SU-DHL-6 (cell line): ENCODE measurements at regions not wholly inside any gene's neighbourhood (a gene's known extent, or its start where the extent isn't known, plus 50 kb on each side); places are given as distances from the start of the nearest gene placed in this dataset.

ENCODE experiments used
- H2AFZ ChIP-seq: fragments of 200-600 bp; sonication (generic); 2 replicates; pipeline ENCODE4 v1.6.1; 2014; ENCODE audit warnings: low read depth, mild to moderate bottlenecking, moderate library complexity, mixed read lengths, antibody characterized with exemption, low read length; ENCODE audit not compliant: severe bottlenecking
- H3F3A ChIP-seq: fragments of 200-600 bp; shearing (Covaris generic); 2 replicates; pipeline ENCODE4 v1.6.0; 2016; ENCODE audit warnings: antibody characterized with exemption, mild to moderate bottlenecking; ENCODE audit not compliant: insufficient read depth
- H3K27ac ChIP-seq: fragments of 200-600 bp; sonication (generic); 2 replicates; pipeline ENCODE4 v1.5.1; 2016; ENCODE audit warnings: low read depth, mild to moderate bottlenecking, low read length, moderate library complexity, mixed read lengths
- H3K27me3 ChIP-seq: fragments of 200-600 bp; sonication (generic), shearing (Covaris generic); 2 replicates; pipeline ENCODE4 v1.6.0; 2014; ENCODE audit warnings: mild to moderate bottlenecking, low read length
- H3K36me3 ChIP-seq: fragments of 200-600 bp; sonication (generic); 2 replicates; pipeline ENCODE4 v1.6.1; 2014; ENCODE audit warnings: mild to moderate bottlenecking, low read length, mixed read lengths
- H3K4me2 ChIP-seq: fragments of 300-600, 200-600 bp; shearing (Covaris generic), sonication (generic); 2 replicates; pipeline ENCODE4 v1.6.0; 2014; ENCODE audit warnings: low read length, low read depth, mild to moderate bottlenecking; ENCODE audit not compliant: poor library complexity, severe bottlenecking
- H3K4me3 ChIP-seq: fragments of 200-600 bp; sonication (generic); 2 replicates; pipeline ENCODE4 v1.5.1; 2014; ENCODE audit warnings: antibody characterized with exemption, low read length, mild to moderate bottlenecking, mixed read lengths; ENCODE audit not compliant: insufficient read depth, poor library complexity, severe bottlenecking
- H3K79me2 ChIP-seq: fragments of 200-600 bp; sonication (generic); 2 replicates; pipeline ENCODE4 v1.6.1; 2014; ENCODE audit warnings: mild to moderate bottlenecking, low read length, moderate library complexity; ENCODE audit not compliant: insufficient read depth
- H3K9ac ChIP-seq: fragments of 200-600 bp; sonication (generic); 2 replicates; pipeline ENCODE4 v1.7.0; 2014; ENCODE audit warnings: mild to moderate bottlenecking, low read length
- H3K9me2 ChIP-seq: fragments of 200-600 bp; sonication (generic); replicated peaks from 2 replicates; pipeline ENCODE4 v1.6.1; 2014; ENCODE audit warnings: low read length; ENCODE audit not compliant: insufficient read depth
- H3K9me3 ChIP-seq: fragments of 200-600 bp; sonication (generic); 2 replicates; pipeline ENCODE4 v1.6.1; 2014; ENCODE audit warnings: low read length, mixed read lengths; ENCODE audit not compliant: insufficient read depth
- H4K20me1 ChIP-seq: fragments of 200-600 bp; sonication (generic); 2 replicates; pipeline ENCODE4 v1.6.1; 2014; ENCODE audit warnings: low read depth, mild to moderate bottlenecking, antibody characterized with exemption, low read length, moderate library complexity, mixed read lengths
- EZH2phosphoT487 ChIP-seq: fragments of 200-600 bp; sonication (generic), shearing (Covaris generic); conservative IDR thresholded peaks from 2 replicates; pipeline ENCODE4 v1.6.1; 2018; ENCODE audit warnings: mild to moderate bottlenecking, antibody characterized with exemption, low read length, moderate library complexity, mixed read lengths
- TF ChIP-seq, protein P1 (sequence below): fragments of 200-600 bp; sonication (generic); IDR thresholded peaks from one replicate; pipeline ENCODE4 v1.5.1; 2017; ENCODE audit warnings: antibody characterized with exemption, mild to moderate bottlenecking, low read length, moderate library complexity; ENCODE audit not compliant: insufficient read depth, poor library complexity, severe bottlenecking

DNA sequence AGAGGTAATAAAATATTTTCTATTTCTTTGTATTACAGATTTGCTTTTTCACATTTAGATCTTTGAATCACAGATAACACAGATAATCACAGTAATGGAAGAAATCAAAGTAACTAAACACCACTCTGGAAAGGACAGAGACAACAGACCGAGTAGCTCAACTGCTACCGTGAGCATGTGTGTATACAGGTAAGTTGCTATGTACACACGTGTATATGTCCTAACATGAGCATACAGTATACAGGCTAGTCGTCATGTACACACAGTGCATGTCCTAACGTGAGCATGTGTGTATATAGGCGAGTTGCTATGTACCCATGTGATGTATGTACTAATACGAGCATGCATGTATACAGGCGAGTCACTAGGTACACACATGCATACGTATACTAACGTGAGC lies 379.0 kb downstream of the THBS2 start:
- H3K36me3 ChIP-seq: no peaks in the 10 kb centered on the region
- no peaks in the 10 kb centered on the region for H3K9me3 ChIP-seq
- H3K9ac ChIP-seq: no peak overlapping the region
- no peak overlapping the region for H2AFZ ChIP-seq
- H3K79me2 ChIP-seq: no peaks in the 10 kb centered on the region
- TF ChIP-seq, protein P1, sequence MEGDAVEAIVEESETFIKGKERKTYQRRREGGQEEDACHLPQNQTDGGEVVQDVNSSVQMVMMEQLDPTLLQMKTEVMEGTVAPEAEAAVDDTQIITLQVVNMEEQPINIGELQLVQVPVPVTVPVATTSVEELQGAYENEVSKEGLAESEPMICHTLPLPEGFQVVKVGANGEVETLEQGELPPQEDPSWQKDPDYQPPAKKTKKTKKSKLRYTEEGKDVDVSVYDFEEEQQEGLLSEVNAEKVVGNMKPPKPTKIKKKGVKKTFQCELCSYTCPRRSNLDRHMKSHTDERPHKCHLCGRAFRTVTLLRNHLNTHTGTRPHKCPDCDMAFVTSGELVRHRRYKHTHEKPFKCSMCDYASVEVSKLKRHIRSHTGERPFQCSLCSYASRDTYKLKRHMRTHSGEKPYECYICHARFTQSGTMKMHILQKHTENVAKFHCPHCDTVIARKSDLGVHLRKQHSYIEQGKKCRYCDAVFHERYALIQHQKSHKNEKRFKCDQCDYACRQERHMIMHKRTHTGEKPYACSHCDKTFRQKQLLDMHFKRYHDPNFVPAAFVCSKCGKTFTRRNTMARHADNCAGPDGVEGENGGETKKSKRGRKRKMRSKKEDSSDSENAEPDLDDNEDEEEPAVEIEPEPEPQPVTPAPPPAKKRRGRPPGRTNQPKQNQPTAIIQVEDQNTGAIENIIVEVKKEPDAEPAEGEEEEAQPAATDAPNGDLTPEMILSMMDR: no peak
- no peak for TF ChIP-seq EZH2phosphoT487
- H3K27ac ChIP-seq: no peak overlapping the region
- no peaks in the 10 kb centered on the region for H3K27me3 ChIP-seq
- no peak overlapping the region for H3K4me2 ChIP-seq
- H3K4me3 ChIP-seq: no peak overlapping the region
- H3F3A ChIP-seq: no peaks in the 10 kb centered on the region
- no peaks in the 10 kb centered on the region for H3K9me2 ChIP-seq
- H4K20me1 ChIP-seq: no peaks in the 10 kb centered on the region

DNA sequence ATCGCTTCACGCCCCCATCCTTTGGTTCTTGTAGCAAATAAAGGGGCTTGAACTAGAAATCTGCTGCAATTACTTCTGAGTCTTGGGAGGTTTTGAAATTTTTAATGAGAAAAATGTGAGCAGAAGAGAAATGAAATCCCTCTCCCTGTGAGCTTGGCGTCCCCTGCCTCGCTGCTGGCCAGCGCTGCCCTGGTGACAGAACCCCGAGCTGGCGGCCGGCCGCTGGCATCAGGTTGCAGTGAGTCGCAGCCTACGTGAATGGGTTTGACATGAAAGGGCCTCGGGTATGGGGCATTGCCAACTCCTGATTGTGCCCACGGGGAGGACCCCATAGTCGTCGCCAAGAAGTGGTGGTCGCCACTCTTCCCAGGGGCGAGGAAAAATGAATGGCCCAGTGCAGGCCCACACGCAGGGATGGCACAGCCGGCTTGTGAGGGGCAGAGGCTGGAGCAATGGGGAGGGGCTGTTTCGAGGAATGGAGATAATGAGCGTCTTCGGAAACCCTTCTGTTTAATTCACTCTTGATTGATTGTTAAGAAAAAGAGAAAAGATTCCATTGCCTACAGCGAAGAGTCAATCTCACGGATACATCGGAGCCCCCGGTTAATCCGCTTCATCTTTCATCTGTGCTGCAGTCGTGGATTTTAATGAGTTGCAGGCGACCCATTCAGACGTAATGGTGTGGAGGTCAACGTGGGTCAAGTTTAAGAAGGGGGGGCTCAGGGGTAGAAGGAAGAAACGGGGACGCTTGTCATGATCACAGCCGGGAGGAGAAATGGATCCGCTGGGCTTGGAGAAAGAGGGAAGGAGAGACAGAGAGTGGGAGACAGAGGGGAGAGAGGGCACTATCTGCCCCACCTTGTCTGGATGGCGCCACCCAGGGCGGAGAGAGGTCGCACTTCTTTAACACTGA lies 380.1 kb downstream of the THBS2 start:
- no peaks in the 10 kb centered on the region for H3K9me2 ChIP-seq
- H3K36me3 ChIP-seq: no peaks in the 10 kb centered on the region
- no peak overlapping the region for H3K27ac ChIP-seq
- no peaks in the 10 kb centered on the region for H3K27me3 ChIP-seq
- H3K4me3 ChIP-seq: no peak overlapping the region
- H4K20me1 ChIP-seq: no peaks in the 10 kb centered on the region
- no peak overlapping the region for H3K4me2 ChIP-seq
- no peaks in the 10 kb centered on the region for H3K79me2 ChIP-seq
- no peak for TF ChIP-seq EZH2phosphoT487
- TF ChIP-seq, protein P1: no peak
- H3K9ac ChIP-seq: no peak overlapping the region
- H3K9me3 ChIP-seq: no peaks in the 10 kb centered on the region
- no peak overlapping the region for H2AFZ ChIP-seq
- no peaks in the 10 kb centered on the region for H3F3A ChIP-seq

DNA sequence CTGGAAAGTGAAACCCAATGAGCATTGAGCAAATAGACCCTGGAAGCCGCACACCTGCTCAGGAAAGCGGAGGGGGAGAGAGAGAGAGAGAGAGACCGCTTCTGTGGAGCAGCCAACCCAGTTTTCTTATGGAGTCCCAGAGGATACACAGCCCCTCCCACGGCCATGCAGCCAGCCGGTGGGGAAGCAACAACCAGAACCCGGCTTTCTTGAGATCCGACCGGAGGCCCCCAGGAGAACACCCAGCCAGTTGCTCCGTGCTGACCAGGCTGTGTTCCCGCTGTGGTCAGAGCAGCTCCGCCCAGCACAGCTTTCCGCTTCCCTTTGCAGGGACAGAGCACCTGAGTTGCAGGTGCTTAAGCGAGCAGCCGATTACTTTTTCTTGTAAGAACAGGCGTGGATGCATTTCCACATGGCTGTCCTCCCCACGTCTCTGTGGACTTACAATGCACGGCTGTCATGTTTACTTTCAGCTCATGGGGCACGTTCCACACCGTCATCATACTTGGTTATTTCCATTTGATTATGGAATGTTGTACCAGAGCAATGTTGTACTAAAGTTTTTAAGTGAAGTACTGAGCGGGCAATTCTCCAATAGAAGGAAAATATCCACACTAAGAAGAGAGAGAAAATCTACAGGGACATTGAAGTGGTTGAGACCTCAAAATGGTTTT lies 381.9 kb downstream of the THBS2 start:
- Histone ChIP-seq H3K36me3 (no peaks in the 10 kb centered on the region), H3K79me2 (no peaks in the 10 kb centered on the region), H3F3A (no peaks in the 10 kb centered on the region), H3K4me3 (no peak overlapping the region), H3K9ac (no peak overlapping the region), H2AFZ (no peak overlapping the region), H3K9me3 (no peaks in the 10 kb centered on the region), H3K4me2 (no peak overlapping the region), H3K27me3 (no peaks in the 10 kb centered on the region), H4K20me1 (no peaks in the 10 kb centered on the region), H3K9me2 (no peaks in the 10 kb centered on the region), H3K27ac (no peak overlapping the region)
- no peak for TF ChIP-seq EZH2phosphoT487
- TF ChIP-seq, protein P1: no peak
